Left kidney (tissue), 1 donor: ENCODE measurements at regions not wholly inside any gene's neighbourhood (a gene's known extent, or its start where the extent isn't known, plus 50 kb on each side); places are given as distances from the start of the nearest gene placed in this dataset.
"Not testable (repeated sequence)": the region's sequence is repeated elsewhere in the genome, so short reads cannot be mapped to it uniquely, and the experiment has no call there.

ENCODE experiments used
- DNase-seq: peaks from one replicate; pipeline ENCODE4 v3.0.0-alpha.2; 2013

- DNase-seq: no peak
Measured at GRCh38 chr6:67875877-67876383, 759.2 kb upstream of the ADGRB3 start.

- no peak for DNase-seq
Measured at GRCh38 chr6:67870321-67870720, 764.8 kb upstream of the ADGRB3 start.

- DNase-seq: no peak
Measured at GRCh38 chr6:67863346-67863745, 771.7 kb upstream of the ADGRB3 start.

- DNase-seq: no peak
Measured at GRCh38 chr6:67854098-67854497, 781.0 kb upstream of the ADGRB3 start.

- no peak for DNase-seq
Measured at GRCh38 chr6:67839818-67840217, 795.3 kb upstream of the ADGRB3 start.

- DNase-seq: no peak
Measured at GRCh38 chr6:67825201-67825895, 809.7 kb upstream of the ADGRB3 start.

- DNase-seq: no peak
Measured at GRCh38 chr6:67818322-67818721, 816.8 kb upstream of the ADGRB3 start.

GRCh38 chr6:67815623-67816022 lies 819.5 kb upstream of the ADGRB3 start:
- DNase-seq: no peak

- no peak for DNase-seq
Measured at GRCh38 chr6:67814262-67814661, 820.8 kb upstream of the ADGRB3 start.

GRCh38 chr6:67812693-67813092 lies 822.4 kb upstream of the ADGRB3 start:
- no peak for DNase-seq

GRCh38 chr6:67812125-67812524 lies 823.0 kb upstream of the ADGRB3 start:
- DNase-seq: no peak

- DNase-seq: no peak
Measured at GRCh38 chr6:67811239-67812037, 823.6 kb upstream of the ADGRB3 start.

- not testable (repeated sequence) for DNase-seq
Measured at GRCh38 chr6:67804808-67805207, 830.3 kb upstream of the ADGRB3 start.

GRCh38 chr6:67802771-67803170 lies 832.3 kb upstream of the ADGRB3 start:
- no peak for DNase-seq

GRCh38 chr6:67792996-67793395 lies 842.1 kb upstream of the ADGRB3 start:
- no peak for DNase-seq

GRCh38 chr6:67790569-67790968 lies 844.5 kb upstream of the ADGRB3 start:
- no peak for DNase-seq

GRCh38 chr6:67787119-67787518 lies 848.0 kb upstream of the ADGRB3 start:
- not testable (repeated sequence) for DNase-seq

- no peak for DNase-seq
Measured at GRCh38 chr6:67779876-67780275, 855.2 kb upstream of the ADGRB3 start.

GRCh38 chr6:67775333-67775732 lies 859.7 kb upstream of the ADGRB3 start:
- no peak for DNase-seq

- DNase-seq: no peak
Measured at GRCh38 chr6:67768972-67769371, 866.1 kb upstream of the ADGRB3 start.

GRCh38 chr6:67767046-67767822 lies 867.8 kb upstream of the ADGRB3 start:
- DNase-seq: not testable (repeated sequence)

- no peak for DNase-seq
Measured at GRCh38 chr6:67766057-67766456, 869.0 kb upstream of the ADGRB3 start.

- no peak for DNase-seq
Measured at GRCh38 chr6:67759001-67759400, 876.1 kb upstream of the ADGRB3 start.
